ENCODE measurements at regions not wholly inside any gene's neighbourhood (a gene's known extent, or its start where the extent isn't known, plus 50 kb on each side); places are given as distances from the start of the nearest gene placed in this dataset.

DNA sequence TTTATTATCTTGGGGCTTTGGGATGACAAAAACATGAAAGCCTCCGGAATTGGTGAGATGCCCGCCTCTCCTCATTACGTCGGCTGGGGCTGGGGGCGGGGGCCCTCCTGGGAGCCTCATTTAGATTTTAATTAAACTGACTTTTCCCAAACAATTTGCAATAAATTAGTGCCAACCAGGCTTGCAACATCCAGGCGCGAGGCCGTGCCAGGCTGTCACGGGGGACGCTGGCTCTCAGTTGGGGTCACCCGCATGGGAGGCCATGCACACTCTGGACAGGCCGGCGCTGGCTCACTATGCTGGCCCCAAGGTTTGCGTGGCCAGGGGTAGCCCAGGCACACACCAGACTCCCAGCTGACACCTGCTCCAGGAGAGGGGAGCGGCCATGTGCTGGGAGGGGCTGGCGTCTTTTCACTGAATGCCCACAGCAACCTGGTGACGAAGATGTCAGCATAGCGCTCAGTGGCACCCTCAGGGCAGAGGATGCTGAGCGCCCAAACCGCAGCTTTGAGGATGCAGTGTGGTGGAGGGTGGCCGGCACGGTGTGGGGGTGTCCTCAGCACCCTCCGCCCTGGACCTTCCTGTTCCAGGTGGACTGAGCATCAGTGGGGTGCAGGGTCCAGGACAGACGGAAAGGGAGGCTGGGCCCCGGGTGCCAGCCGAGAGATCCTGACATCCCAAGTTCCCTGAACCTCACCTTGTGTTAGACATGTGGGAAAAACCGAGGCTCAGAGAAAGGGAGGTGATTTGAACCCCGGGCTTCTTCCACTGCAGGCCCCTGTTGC is 190.8 kb upstream of the C14orf180 start:
- no peak overlapping the region for H3K4me3 ChIP-seq (ENCODE audit: low read depth, low read length)
- DNase-seq (ENCODE audit: low read depth), result no peak
- TF ChIP-seq, protein P1, sequence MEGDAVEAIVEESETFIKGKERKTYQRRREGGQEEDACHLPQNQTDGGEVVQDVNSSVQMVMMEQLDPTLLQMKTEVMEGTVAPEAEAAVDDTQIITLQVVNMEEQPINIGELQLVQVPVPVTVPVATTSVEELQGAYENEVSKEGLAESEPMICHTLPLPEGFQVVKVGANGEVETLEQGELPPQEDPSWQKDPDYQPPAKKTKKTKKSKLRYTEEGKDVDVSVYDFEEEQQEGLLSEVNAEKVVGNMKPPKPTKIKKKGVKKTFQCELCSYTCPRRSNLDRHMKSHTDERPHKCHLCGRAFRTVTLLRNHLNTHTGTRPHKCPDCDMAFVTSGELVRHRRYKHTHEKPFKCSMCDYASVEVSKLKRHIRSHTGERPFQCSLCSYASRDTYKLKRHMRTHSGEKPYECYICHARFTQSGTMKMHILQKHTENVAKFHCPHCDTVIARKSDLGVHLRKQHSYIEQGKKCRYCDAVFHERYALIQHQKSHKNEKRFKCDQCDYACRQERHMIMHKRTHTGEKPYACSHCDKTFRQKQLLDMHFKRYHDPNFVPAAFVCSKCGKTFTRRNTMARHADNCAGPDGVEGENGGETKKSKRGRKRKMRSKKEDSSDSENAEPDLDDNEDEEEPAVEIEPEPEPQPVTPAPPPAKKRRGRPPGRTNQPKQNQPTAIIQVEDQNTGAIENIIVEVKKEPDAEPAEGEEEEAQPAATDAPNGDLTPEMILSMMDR (IDR thresholded peaks at IDR 0.05; ENCODE audit: low read depth, low read length, missing control alignments), result no peak

DNA sequence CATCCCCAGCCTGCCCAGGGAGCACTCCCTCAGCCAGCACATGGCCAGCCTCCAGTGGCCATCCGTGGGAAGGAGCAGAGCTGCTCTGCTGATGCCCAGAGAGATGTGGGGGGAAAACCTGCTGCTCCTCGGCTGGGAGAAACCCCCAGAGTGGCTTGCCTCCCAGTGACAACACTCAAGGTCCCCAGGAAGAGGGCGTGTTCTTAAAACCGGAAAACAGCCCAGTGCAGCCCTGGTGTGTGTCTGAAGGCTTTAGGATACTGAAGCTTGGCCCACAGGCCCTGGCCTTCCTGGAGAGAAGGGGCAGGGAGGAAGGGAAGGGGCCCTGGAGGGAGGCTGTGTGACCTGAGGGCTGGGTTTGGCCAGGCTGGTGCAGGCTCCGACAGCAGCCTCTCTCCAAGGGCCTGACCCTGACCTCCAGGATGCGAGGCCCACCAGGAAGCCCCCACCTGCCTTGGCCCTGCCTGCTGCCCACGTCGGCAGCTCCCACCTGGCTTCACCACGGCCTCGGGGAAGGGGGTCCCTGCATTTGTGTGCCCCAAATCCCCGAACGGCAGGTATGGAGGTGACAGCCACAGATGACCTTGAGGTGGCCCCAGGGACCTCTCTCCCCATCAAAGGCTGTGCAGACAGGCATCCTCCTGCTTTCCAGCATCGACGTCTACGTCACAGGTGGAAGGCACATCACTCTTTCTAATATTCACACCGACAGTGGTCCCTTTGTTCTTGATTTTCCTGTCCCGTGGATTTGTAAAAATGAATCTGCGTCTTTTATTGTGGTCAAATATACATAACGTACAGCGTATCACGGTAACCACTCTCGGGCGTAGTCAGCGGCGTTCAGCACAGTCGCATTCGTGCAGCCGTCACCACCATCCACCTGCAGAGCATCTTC is 190.0 kb upstream of the C14orf180 start:
- TF ChIP-seq, protein P1 (IDR thresholded peaks at IDR 0.05; ENCODE audit: low read depth, low read length, missing control alignments), result no peak
- no peak for DNase-seq (ENCODE audit: low read depth)
- no peak overlapping the region for H3K4me3 ChIP-seq (ENCODE audit: low read depth, low read length)

DNA sequence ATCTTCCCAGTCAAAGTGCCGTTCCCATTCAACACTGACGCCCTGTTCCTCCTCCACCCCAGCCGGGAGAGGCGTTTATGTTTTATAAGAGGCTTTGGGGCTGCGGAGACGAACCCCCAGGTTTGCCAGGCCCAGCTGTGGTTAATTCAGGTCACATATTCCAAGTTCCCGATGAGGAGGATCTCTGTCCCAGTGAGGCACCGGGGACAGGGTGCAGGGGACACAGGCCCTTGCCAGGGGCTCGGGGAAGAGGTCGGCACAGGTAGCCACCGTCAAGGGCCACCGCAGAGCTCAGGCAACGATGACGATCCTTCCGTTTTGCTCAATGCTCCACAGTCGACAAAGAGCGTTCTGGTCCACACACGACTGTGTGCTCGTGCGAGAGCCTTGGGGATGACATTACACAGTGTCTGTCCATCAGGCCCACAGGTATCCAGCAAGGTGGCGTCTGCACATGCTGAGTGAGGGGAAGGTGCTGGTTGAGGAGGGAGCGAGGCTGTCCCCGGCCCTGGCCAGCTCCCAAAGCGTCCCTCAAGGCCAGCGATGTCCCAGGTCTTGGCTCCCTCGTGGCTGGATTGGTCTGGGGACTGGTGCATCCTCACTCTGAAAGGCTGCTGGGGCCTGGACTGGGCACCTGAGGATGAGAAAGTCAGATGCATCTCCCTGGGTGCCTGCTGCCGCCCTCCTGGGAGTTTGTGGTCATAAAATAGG is 189.2 kb upstream of the C14orf180 start:
- TF ChIP-seq, protein P1 (IDR thresholded peaks at IDR 0.05; ENCODE audit: low read depth, low read length, missing control alignments), result no peak
- no peak for DNase-seq (ENCODE audit: low read depth)
- H3K4me3 ChIP-seq (ENCODE audit: low read depth, low read length), result no peak overlapping the region

DNA sequence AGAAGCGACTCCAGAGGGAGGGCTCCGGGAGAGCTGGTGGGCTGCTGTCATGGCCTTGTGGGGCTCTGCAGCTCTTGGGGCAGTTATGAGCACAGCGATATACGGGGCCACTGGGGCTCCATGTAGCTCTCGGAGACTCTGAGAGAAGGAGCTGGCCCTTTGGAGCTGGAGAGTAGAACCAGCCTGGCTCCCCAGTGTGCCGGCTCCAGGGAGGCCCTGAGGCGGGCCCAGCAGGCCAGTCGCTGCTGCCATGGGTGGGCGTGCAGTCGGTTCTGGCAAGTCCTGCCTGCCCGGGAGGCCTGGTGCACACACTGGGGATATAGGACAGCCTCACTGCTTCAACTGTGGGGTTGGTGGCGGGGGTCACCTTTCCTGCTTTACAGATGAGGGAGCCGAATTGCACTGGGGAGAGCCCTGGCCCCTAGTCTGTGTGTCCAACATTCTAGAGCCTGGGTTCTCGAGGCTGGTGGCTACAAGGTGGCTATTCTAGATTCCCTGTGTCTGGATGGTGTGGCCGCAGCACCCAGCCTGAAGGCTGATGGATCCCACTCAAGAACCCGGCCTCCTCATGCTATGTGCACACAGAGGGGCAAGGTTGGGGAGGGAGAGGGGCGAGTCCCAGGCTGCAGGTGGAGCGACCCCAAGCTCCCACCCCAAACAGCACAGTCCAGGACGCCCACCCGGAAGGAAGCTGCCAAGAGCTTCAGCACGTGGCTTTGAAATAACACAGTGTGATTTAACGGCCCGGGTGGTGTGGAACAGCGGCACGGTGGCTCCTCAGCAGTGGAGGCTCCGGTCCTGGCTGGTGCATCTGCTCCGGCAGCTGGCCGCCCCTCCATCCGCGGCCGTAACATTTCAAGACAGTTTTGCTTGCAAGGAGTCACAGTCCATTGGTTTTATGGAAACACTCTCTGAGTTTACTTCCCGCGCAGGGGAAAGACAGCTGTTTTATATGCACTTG is 188.3 kb upstream of the C14orf180 start:
- DNase-seq (ENCODE audit: low read depth), result no peak
- no peak overlapping the region for H3K4me3 ChIP-seq (ENCODE audit: low read depth, low read length)
- TF ChIP-seq, protein P1 (IDR thresholded peaks at IDR 0.05; ENCODE audit: low read depth, low read length, missing control alignments), result no peak

GRCh38 chr14:104392001-104392395 is 187.6 kb upstream of the C14orf180 start:
- no peak for DNase-seq (ENCODE audit: low read depth)
- no peak overlapping the region for H3K4me3 ChIP-seq (ENCODE audit: low read depth, low read length)

More at GRCh38 chr14:104392001-104392395, 187.6 kb upstream of the C14orf180 start:
- TF ChIP-seq, protein P1 (IDR thresholded peaks at IDR 0.05; ENCODE audit: low read depth, low read length, missing control alignments), result no peak

All from GM12864 (cell line).